Activated CD4-positive, alpha-beta memory T cell treated with anti-CD3 and anti-CD28 coated beads for 36 hours (primary cell): ENCODE measurements at regions not wholly inside any gene's neighbourhood (a gene's known extent, or its start where the extent isn't known, plus 50 kb on each side); places are given as distances from the start of the nearest gene placed in this dataset.

ENCODE experiments used
- CTCF ChIA-PET: fragments of 350-600 bp; sonication (Branson Sonifier 250); formaldehyde crosslinking; loops from one replicate; lab custom pipeline; 2021; ENCODE audit warnings: antibody characterized with exemption, inconsistent platforms; lab: Charles Lee
- POLR2A ChIA-PET: fragments of 350-600 bp; sonication (Branson Sonifier 250); formaldehyde crosslinking; loops from one replicate; lab custom pipeline; 2021; ENCODE audit warnings: antibody characterized with exemption; lab: Charles Lee
- DNase-seq: peaks from one replicate; pipeline ENCODE4 v3.0.0-alpha.2; 2020
- H3K27ac Mint-ChIP-seq: one replicate; pipeline ENCODE4 v1.8.0; 2021; ENCODE audit warnings: mixed read lengths
- H3K27me3 Mint-ChIP-seq: one replicate; pipeline ENCODE4 v1.8.0; 2021; ENCODE audit warnings: mixed read lengths
- H3K36me3 Mint-ChIP-seq: one replicate; pipeline ENCODE4 v1.8.0; 2021; ENCODE audit warnings: mixed read lengths
- H3K4me1 Mint-ChIP-seq: one replicate; pipeline ENCODE4 v1.8.0; 2021; ENCODE audit warnings: low read depth, mixed read lengths
- H3K4me3 Mint-ChIP-seq: one replicate; pipeline ENCODE4 v1.8.0; 2021; ENCODE audit warnings: mild to moderate bottlenecking, mixed read lengths
- H3K9me3 Mint-ChIP-seq: one replicate; pipeline ENCODE4 v1.8.0; 2021; ENCODE audit warnings: mixed read lengths
- intact Hi-C: fragments of 100-400 bp; cut with micrococcal nuclease; formaldehyde crosslinking; loops from one replicate; pipeline ENCODE4 v1.15.1; 2023

DNA sequence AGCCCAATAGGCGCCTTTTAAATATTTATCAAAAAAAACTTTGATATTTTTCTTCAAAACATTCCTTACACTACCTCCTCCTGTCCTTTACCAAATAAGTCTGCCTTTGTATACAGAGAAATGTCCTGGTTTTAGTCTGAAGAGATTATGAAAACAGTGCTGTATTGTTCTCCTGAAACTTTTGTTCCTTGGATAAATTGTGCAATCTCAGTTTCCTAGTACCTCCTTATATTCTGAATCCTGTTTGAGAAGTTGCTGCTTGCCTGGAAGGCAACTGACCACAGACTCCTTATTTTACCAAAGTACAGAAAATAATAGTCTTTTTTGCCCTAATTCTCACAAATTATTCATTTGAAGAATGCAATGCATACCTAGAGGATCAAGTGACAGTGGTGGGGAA, 349.5 kb downstream of the EPHA7 start:
- no peaks in the 10 kb centered on the region for H3K4me1 Mint-ChIP-seq
- H3K27ac Mint-ChIP-seq = no peak overlapping the region
- CTCF ChIA-PET = no interaction called here

GRCh38 chr6:93059911-93060310, 359.4 kb downstream of the EPHA7 start:
- Mint-ChIP-seq H3K9me3 (peaks cover 9% of the 10 kb centered on the region), H3K27me3 (no peaks in the 10 kb centered on the region), H3K27ac (no peak overlapping the region), H3K4me3 (no peak overlapping the region), H3K36me3 (no peaks in the 10 kb centered on the region), H3K4me1 (no peaks in the 10 kb centered on the region)
- ChIA-PET POLR2A (no interaction called here), CTCF (no interaction called here)
- intact Hi-C loops = no loop called here
- DNase-seq = no peak

More for the DNA sequence above, 349.5 kb downstream of the EPHA7 start:
- H3K36me3 Mint-ChIP-seq = no peaks in the 10 kb centered on the region
- peaks cover 3% of the 10 kb centered on the region for H3K9me3 Mint-ChIP-seq
- H3K27me3 Mint-ChIP-seq = no peaks in the 10 kb centered on the region
- H3K4me3 Mint-ChIP-seq = no peak overlapping the region
- POLR2A ChIA-PET = no interaction called here
- DNase-seq = no peak
- intact Hi-C loops = no loop called here

- H3K36me3 Mint-ChIP-seq = no peaks in the 10 kb centered on the region
These were observed 361.8 kb downstream of the EPHA7 start for GRCh38 chr6:93057584-93057983.

GRCh38 chr6:93048381-93048780, 371.0 kb downstream of the EPHA7 start:
- Mint-ChIP-seq H3K27ac (no peak overlapping the region), H3K27me3 (no peaks in the 10 kb centered on the region), H3K4me3 (no peak overlapping the region), H3K36me3 (no peaks in the 10 kb centered on the region), H3K4me1 (no peaks in the 10 kb centered on the region), H3K9me3 (peaks cover 2% of the 10 kb centered on the region)
- intact Hi-C loops = no loop called here
- POLR2A ChIA-PET = no interaction called here
- CTCF ChIA-PET = no interaction called here
- DNase-seq = no peak

More at GRCh38 chr6:93057584-93057983, 361.8 kb downstream of the EPHA7 start:
- Mint-ChIP-seq H3K9me3 (peaks cover 17% of the 10 kb centered on the region), H3K27me3 (no peaks in the 10 kb centered on the region), H3K27ac (no peak overlapping the region), H3K4me3 (no peak overlapping the region), H3K4me1 (no peaks in the 10 kb centered on the region)
- no peak for DNase-seq
- ChIA-PET POLR2A (no interaction called here), CTCF (no interaction called here)
- intact Hi-C loops = no loop called here

DNA sequence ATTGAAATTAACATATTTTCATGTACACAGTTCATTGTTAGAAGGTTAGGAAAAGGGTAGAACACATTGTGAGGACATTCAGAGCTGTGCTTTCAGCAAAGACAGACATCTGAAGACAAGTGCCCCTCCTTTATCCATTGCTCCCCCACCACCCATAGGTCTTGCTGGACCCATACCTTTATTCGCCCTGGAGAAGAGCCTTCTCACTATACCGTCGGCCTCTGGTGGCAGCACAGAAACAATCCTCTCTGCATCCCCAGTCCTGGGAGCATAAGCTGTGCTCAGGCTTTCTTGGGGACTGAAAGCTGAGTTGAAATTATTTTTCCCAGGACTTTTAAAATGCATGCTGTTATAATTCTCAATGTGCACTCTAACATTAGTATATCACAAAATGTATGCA, 372.3 kb downstream of the EPHA7 start:
- intact Hi-C loops = no loop called here
- ChIA-PET CTCF (no interaction called here), POLR2A (no interaction called here)
- Mint-ChIP-seq H3K27me3 (no peaks in the 10 kb centered on the region), H3K4me1 (no peaks in the 10 kb centered on the region), H3K36me3 (no peaks in the 10 kb centered on the region), H3K9me3 (peaks cover 2% of the 10 kb centered on the region), H3K4me3 (no peak overlapping the region), H3K27ac (no peak overlapping the region)
- no peak for DNase-seq

- Mint-ChIP-seq H3K36me3 (no peaks in the 10 kb centered on the region), H3K27me3 (no peaks in the 10 kb centered on the region), H3K27ac (no peak overlapping the region), H3K4me3 (no peak overlapping the region), H3K9me3 (peaks cover 2% of the 10 kb centered on the region), H3K4me1 (no peaks in the 10 kb centered on the region)
- intact Hi-C loops = no loop called here
- no peak for DNase-seq
- CTCF ChIA-PET = no interaction called here
- POLR2A ChIA-PET = no interaction called here
These were observed 374.2 kb downstream of the EPHA7 start for GRCh38 chr6:93045156-93045555.

GRCh38 chr6:93040375-93040774, 379.0 kb downstream of the EPHA7 start:
- POLR2A ChIA-PET = no interaction called here
- CTCF ChIA-PET = no interaction called here
- Mint-ChIP-seq H3K27me3 (no peaks in the 10 kb centered on the region), H3K4me1 (no peaks in the 10 kb centered on the region), H3K36me3 (no peaks in the 10 kb centered on the region), H3K9me3 (peaks cover 27% of the 10 kb centered on the region), H3K27ac (no peak overlapping the region), H3K4me3 (no peak overlapping the region)
- intact Hi-C loops = no loop called here
- no peak for DNase-seq

- no peaks in the 10 kb centered on the region for H3K4me1 Mint-ChIP-seq
- DNase-seq = no peak
- peaks cover 38% of the 10 kb centered on the region for H3K9me3 Mint-ChIP-seq
- no peak overlapping the region for H3K27ac Mint-ChIP-seq
- POLR2A ChIA-PET = no interaction called here
- intact Hi-C loops = no loop called here
- no peak overlapping the region for H3K4me3 Mint-ChIP-seq
- H3K27me3 Mint-ChIP-seq = no peaks in the 10 kb centered on the region
- H3K36me3 Mint-ChIP-seq = no peaks in the 10 kb centered on the region
- CTCF ChIA-PET = no interaction called here
These were observed 382.5 kb downstream of the EPHA7 start for GRCh38 chr6:93036835-93037234.

DNA sequence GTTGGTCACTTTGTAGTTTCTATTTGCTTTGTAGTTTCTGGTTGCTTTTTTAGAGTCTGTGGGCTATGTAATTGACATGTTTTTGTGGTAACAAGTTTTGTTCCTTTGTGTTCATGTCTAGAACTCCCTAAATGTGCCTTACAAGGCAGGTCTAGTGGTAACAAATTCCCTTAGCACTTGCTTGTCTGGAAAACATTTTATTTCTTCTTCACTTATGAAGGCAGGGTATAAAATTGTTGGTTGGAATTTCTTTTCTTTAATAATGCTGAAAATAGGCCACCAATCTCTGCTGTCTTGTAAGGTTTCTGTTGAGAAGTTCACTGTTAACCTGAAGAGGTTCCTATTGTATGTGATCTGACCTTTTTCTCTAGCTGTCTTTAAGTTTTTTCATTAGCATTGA, 383.6 kb downstream of the EPHA7 start:
- H3K4me3 Mint-ChIP-seq = no peak overlapping the region
- H3K36me3 Mint-ChIP-seq = no peaks in the 10 kb centered on the region
- H3K9me3 Mint-ChIP-seq = peaks cover 38% of the 10 kb centered on the region
- H3K27me3 Mint-ChIP-seq = no peaks in the 10 kb centered on the region
- CTCF ChIA-PET = no interaction called here
- intact Hi-C loops = no loop called here
- no peak for DNase-seq
- no peaks in the 10 kb centered on the region for H3K4me1 Mint-ChIP-seq
- POLR2A ChIA-PET = no interaction called here
- H3K27ac Mint-ChIP-seq = no peak overlapping the region

DNA sequence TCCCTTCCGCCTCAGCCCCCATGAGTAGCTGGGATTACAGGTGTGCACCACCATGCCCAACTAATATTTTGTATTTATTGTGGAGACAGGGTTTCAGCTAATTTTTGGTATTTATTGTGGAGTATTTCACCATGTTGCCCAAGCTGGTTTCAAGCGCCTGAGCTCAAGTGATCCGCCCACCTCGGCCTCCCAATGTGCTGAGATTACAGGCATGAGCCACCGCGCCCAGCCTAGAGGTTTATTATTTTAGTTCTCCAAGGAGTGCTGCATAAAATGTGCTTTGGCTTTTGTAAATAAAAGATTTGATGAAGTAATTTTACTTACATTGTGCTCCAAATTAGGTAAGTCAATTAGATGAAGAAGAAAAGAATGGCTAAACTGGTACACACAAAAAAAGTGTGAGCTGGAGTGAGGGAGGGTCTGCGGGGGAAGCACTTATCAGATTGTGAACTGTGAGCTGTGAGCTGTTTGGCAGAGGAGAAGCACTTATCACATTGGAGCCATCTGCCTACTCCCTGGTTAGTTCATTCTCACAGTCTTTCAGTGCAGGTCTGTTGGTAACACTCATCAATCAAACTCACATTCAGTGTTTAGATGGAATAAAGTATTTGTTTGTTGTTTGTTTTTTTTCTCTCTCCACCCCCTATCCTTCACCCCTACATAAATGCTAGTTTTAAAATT, 398.0 kb downstream of the EPHA7 start:
- Mint-ChIP-seq H3K4me3 (no peak overlapping the region), H3K4me1 (no peaks in the 10 kb centered on the region), H3K27ac (no peak overlapping the region), H3K27me3 (no peaks in the 10 kb centered on the region), H3K9me3 (peaks cover 10% of the 10 kb centered on the region), H3K36me3 (no peaks in the 10 kb centered on the region)
- no peak for DNase-seq
- POLR2A ChIA-PET = no interaction called here
- CTCF ChIA-PET = no interaction called here
- intact Hi-C loops = no loop called here

- no peaks in the 10 kb centered on the region for H3K4me1 Mint-ChIP-seq
- DNase-seq = no peak
- no peak overlapping the region for H3K27ac Mint-ChIP-seq
- intact Hi-C loops = no loop called here
- POLR2A ChIA-PET = no interaction called here
- no peaks in the 10 kb centered on the region for H3K27me3 Mint-ChIP-seq
- CTCF ChIA-PET = no interaction called here
- no peaks in the 10 kb centered on the region for H3K36me3 Mint-ChIP-seq
- H3K9me3 Mint-ChIP-seq = no peaks in the 10 kb centered on the region
- no peak overlapping the region for H3K4me3 Mint-ChIP-seq
These were observed 401.7 kb downstream of the EPHA7 start for GRCh38 chr6:93017626-93018025.

GRCh38 chr6:93017213-93017612, 402.1 kb downstream of the EPHA7 start:
- no peak for DNase-seq
- Mint-ChIP-seq H3K27me3 (no peaks in the 10 kb centered on the region), H3K4me3 (no peak overlapping the region), H3K27ac (no peak overlapping the region), H3K9me3 (no peaks in the 10 kb centered on the region), H3K36me3 (no peaks in the 10 kb centered on the region), H3K4me1 (no peaks in the 10 kb centered on the region)
- ChIA-PET POLR2A (no interaction called here), CTCF (no interaction called here)
- intact Hi-C loops = no loop called here

GRCh38 chr6:93013054-93013453, 406.3 kb downstream of the EPHA7 start:
- no peak overlapping the region for H3K4me3 Mint-ChIP-seq
- no peak overlapping the region for H3K27ac Mint-ChIP-seq
- ChIA-PET POLR2A (no interaction called here), CTCF (no interaction called here)
- DNase-seq = no peak
- H3K9me3 Mint-ChIP-seq = no peaks in the 10 kb centered on the region
- no peaks in the 10 kb centered on the region for H3K4me1 Mint-ChIP-seq
- no peaks in the 10 kb centered on the region for H3K27me3 Mint-ChIP-seq
- H3K36me3 Mint-ChIP-seq = no peaks in the 10 kb centered on the region
- intact Hi-C loops = no loop called here
